Loucy (cell line): ENCODE measurements at regions not wholly inside any gene's neighbourhood (a gene's known extent, or its start where the extent isn't known, plus 50 kb on each side); places are given as distances from the start of the nearest gene placed in this dataset.

Experiments
- EZH2phosphoT487 ChIP-seq: fragments of 200-600 bp; IDR thresholded peaks from 2 replicates; pipeline ENCODE4 v1.6.1; 2018; ENCODE audit warnings: antibody characterized with exemption, mild to moderate bottlenecking, moderate library complexity, borderline replicate concordance
- TF ChIP-seq, protein P1 (sequence below): fragments of 200-600 bp; sonication (generic); conservative IDR thresholded peaks from 2 replicates; pipeline ENCODE4 v1.5.1; 2014; ENCODE audit warnings: mild to moderate bottlenecking, antibody characterized with exemption, low read length

DNA sequence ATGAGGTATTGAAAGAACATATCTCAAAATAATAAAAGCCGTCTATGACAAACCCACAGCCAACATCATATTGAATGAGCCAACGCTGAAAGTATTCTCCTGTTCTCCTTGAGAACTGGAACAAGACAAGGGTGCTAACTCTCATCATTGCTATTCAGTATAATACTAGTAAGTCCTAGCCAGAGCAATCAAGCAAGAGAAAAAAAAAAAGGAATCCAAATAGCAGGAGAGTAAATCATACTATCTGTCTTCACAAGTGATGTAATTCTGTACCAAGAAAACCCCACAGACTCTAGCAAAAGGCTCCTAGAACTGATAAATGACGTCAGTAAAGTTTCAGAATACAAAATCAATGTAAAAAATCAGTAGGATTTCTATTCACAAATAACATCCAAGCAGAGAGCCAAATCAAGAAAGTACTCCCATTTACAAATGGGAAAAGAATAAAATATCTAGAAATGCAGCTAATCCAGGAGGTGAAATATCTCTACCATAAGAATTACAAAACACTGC lies 1632.8 kb downstream of the NCAM2 start:
- TF ChIP-seq, protein P1, sequence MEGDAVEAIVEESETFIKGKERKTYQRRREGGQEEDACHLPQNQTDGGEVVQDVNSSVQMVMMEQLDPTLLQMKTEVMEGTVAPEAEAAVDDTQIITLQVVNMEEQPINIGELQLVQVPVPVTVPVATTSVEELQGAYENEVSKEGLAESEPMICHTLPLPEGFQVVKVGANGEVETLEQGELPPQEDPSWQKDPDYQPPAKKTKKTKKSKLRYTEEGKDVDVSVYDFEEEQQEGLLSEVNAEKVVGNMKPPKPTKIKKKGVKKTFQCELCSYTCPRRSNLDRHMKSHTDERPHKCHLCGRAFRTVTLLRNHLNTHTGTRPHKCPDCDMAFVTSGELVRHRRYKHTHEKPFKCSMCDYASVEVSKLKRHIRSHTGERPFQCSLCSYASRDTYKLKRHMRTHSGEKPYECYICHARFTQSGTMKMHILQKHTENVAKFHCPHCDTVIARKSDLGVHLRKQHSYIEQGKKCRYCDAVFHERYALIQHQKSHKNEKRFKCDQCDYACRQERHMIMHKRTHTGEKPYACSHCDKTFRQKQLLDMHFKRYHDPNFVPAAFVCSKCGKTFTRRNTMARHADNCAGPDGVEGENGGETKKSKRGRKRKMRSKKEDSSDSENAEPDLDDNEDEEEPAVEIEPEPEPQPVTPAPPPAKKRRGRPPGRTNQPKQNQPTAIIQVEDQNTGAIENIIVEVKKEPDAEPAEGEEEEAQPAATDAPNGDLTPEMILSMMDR = no peak
- TF ChIP-seq EZH2phosphoT487 = no peak
